Gastrocnemius medialis (tissue), 4 donors: ENCODE measurements at regions not wholly inside any gene's neighbourhood (a gene's known extent, or its start where the extent isn't known, plus 50 kb on each side); places are given as distances from the start of the nearest gene placed in this dataset.

Source experiments
- CTCF ChIP-seq, 5 experiments: fragments of 450-650 bp in 3 of 5; fragments of 200-600 bp in 2 of 5; sonication (generic) in 2 of 5; IDR thresholded peaks in 4 of 5; conservative IDR thresholded peaks in 1 of 5; 1 replicate in 4 of 5; 2 replicates in 1 of 5; pipeline ENCODE4 v1.5.1; 2016 to 2019; ENCODE audit warnings: antibody characterized with exemption in 5 of 5, mild to moderate bottlenecking in 3 of 5, moderate library complexity in 3 of 5
- POLR2A ChIP-seq, 2 donors: fragments of 450-650 bp; IDR thresholded peaks; one replicate each; pipeline ENCODE4 v1.6.1; 2017; ENCODE audit warnings: antibody characterized with exemption in 2 of 2, mild to moderate bottlenecking in 2 of 2, moderate library complexity in 2 of 2

- no peak for TF ChIP-seq CTCF (IDR thresholded peaks at IDR 0.05 in 4 of 5, conservative IDR thresholded peaks at IDR 0.05 in 1 of 5)
- no peak for TF ChIP-seq POLR2A (IDR thresholded peaks at IDR 0.05)
These were observed 263.3 kb downstream of the HS3ST3A1 start for GRCh38 chr17:13338421-13338820.
